Vagina (tissue), 2 donors: ENCODE measurements at regions not wholly inside any gene's neighbourhood (a gene's known extent, or its start where the extent isn't known, plus 50 kb on each side); places are given as distances from the start of the nearest gene placed in this dataset.

Source experiments
- DNase-seq, 2 donors: peaks; one replicate each; pipeline ENCODE4 v3.0.0-alpha.2; 2017; ENCODE audit errors: extremely low spot score in 2 of 2
- H3K27ac ChIP-seq: fragments of 200-600 bp; sonication (generic); one replicate; pipeline ENCODE4 v1.5.1; 2019
- H3K27me3 ChIP-seq: fragments of 200-600 bp; sonication (generic); one replicate; pipeline ENCODE4 v1.5.1; 2019
- H3K36me3 ChIP-seq, 2 donors: fragments of 200-600 bp; sonication (generic); one replicate each; pipeline ENCODE4 v1.5.1; 2017 to 2019
- H3K4me1 ChIP-seq: fragments of 200-600 bp; sonication (generic); one replicate; pipeline ENCODE4 v1.5.1; 2019
- H3K4me3 ChIP-seq, 2 donors: fragments of 200-600 bp; sonication (generic); 1 replicate in 1 of 2; 2 replicates in 1 of 2; pipeline ENCODE4 v1.5.1; 2016 to 2019
- H3K9me3 ChIP-seq: fragments of 200-600 bp; sonication (generic); one replicate; pipeline ENCODE4 v1.5.1; 2019
- POLR2A ChIP-seq, 2 donors: fragments of 450-650 bp; IDR thresholded peaks; one replicate each; pipeline ENCODE4 v1.6.1; 2017; ENCODE audit warnings: antibody characterized with exemption in 2 of 2, mild to moderate bottlenecking in 2 of 2, moderate library complexity in 2 of 2
- POLR2AphosphoS5 ChIP-seq, 2 donors: sonication (generic); formaldehyde crosslinking; IDR thresholded peaks; one replicate each; pipeline ENCODE4 v1.9.0; 2017; ENCODE audit warnings: antibody characterized with exemption in 2 of 2, mild to moderate bottlenecking in 2 of 2, low read depth in 1 of 2; ENCODE audit not compliant: insufficient read depth in 1 of 2
- intact Hi-C: fragments of 100-400 bp; cut with DNase I; formaldehyde crosslinking; loops from one replicate; pipeline ENCODE4 v1.15.1; 2023
- TF ChIP-seq, protein P1 (sequence below), 3 experiments: fragments of 450-650 bp in 2 of 3; fragments of 200-600 bp in 1 of 3; sonication (generic) in 1 of 3; IDR thresholded peaks; one replicate each; pipeline ENCODE4 v1.5.1; 2017 to 2019; ENCODE audit warnings: antibody characterized with exemption in 3 of 3, mild to moderate bottlenecking in 2 of 3, moderate library complexity in 2 of 3

DNA sequence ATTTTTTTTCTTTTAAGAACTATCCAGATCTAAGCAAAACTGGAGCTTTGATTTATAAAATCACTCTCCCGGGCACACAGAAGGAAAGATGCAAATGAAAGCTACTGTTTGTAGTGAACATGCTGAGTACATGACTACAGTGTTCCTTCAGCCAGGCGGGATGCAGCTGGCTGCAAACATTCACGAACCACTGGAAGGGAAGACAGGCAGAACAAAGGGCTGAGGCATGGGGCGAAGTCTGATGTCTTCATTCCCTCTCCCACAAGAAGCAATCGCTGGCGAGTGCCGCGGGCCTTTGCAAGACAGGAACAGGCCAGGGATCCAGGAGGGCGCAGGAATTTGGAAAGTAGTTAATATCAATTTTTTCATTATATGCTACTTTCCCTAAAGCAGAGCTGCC lies 257.9 kb upstream of the AJAP1 start:
- no peaks in the 10 kb centered on the region for H3K9me3 ChIP-seq
- no peak overlapping the region for H3K4me3 ChIP-seq
- H3K4me1 ChIP-seq, result no peaks in the 10 kb centered on the region
- H3K36me3 ChIP-seq, result no peaks in the 10 kb centered on the region
- H3K27ac ChIP-seq, result no peak overlapping the region
- TF ChIP-seq POLR2A (IDR thresholded peaks at IDR 0.05) (no peak), POLR2AphosphoS5 (IDR thresholded peaks at IDR 0.05; ENCODE audit: insufficient read depth in 1 of 2, low read depth in 1 of 2) (no peak)
- TF ChIP-seq, protein P1, sequence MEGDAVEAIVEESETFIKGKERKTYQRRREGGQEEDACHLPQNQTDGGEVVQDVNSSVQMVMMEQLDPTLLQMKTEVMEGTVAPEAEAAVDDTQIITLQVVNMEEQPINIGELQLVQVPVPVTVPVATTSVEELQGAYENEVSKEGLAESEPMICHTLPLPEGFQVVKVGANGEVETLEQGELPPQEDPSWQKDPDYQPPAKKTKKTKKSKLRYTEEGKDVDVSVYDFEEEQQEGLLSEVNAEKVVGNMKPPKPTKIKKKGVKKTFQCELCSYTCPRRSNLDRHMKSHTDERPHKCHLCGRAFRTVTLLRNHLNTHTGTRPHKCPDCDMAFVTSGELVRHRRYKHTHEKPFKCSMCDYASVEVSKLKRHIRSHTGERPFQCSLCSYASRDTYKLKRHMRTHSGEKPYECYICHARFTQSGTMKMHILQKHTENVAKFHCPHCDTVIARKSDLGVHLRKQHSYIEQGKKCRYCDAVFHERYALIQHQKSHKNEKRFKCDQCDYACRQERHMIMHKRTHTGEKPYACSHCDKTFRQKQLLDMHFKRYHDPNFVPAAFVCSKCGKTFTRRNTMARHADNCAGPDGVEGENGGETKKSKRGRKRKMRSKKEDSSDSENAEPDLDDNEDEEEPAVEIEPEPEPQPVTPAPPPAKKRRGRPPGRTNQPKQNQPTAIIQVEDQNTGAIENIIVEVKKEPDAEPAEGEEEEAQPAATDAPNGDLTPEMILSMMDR (IDR thresholded peaks at IDR 0.05), result no peak
- intact Hi-C loops, result no loop called here
- DNase-seq, result no peak
- no peaks in the 10 kb centered on the region for H3K27me3 ChIP-seq

DNA sequence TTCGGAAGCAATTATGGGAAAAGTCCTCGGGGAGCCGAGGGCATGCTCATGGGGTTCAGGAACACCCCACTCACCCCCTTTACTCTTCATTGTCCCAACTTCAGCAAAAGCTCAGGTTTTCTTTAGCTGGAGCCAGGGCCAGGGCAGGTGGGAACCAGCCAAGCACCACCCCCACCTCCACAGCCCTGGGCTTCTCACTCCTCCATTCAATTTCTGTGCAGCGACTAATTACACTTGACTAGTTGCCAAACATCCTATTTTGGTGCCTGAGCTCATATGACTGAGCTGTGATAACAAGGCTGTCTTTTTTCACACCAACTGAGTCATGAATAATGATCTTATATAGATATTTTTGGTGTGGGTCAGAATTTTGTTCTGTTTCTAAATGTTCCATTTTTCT lies 257.2 kb upstream of the AJAP1 start:
- intact Hi-C loops, result no loop called here

DNA sequence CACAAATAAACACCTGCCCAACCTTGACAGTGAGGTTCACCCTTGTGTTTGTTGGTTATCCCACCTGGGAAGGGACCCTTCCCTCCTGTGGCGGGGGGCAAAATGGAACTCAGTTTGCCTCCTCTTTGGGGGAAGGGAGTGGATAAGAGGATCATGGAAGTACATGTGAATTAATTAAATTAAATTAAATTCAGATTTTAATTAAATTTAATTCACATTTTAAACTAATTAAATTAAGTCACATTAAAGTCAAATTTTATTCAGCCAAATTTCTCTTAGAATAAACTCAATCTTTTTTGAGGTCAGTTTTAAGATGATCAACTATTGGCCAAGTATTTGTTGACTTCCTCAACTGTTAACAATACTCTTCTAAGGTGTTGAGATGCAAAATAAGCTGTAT lies 252.4 kb upstream of the AJAP1 start:
- TF ChIP-seq POLR2AphosphoS5 (IDR thresholded peaks at IDR 0.05; ENCODE audit: insufficient read depth in 1 of 2, low read depth in 1 of 2), result no peak
- TF ChIP-seq POLR2A (IDR thresholded peaks at IDR 0.05), result no peak
- TF ChIP-seq, protein P1 (IDR thresholded peaks at IDR 0.05), result no peak
- no peak for DNase-seq
- Histone ChIP-seq H3K36me3 (no peaks in the 10 kb centered on the region), H3K27ac (no peak overlapping the region), H3K4me3 (no peak overlapping the region), H3K4me1 (no peaks in the 10 kb centered on the region), H3K9me3 (no peaks in the 10 kb centered on the region), H3K27me3 (no peaks in the 10 kb centered on the region)
- intact Hi-C loops, result no loop called here

More for the DNA sequence above, 257.2 kb upstream of the AJAP1 start:
- Histone ChIP-seq H3K4me3 (no peak overlapping the region), H3K27me3 (no peaks in the 10 kb centered on the region), H3K9me3 (no peaks in the 10 kb centered on the region), H3K27ac (no peak overlapping the region), H3K36me3 (no peaks in the 10 kb centered on the region), H3K4me1 (no peaks in the 10 kb centered on the region)
- DNase-seq, result no peak
- TF ChIP-seq, protein P1 (IDR thresholded peaks at IDR 0.05), result no peak
- no peak for TF ChIP-seq POLR2AphosphoS5 (IDR thresholded peaks at IDR 0.05; ENCODE audit: insufficient read depth in 1 of 2, low read depth in 1 of 2)
- TF ChIP-seq POLR2A (IDR thresholded peaks at IDR 0.05), result no peak

DNA sequence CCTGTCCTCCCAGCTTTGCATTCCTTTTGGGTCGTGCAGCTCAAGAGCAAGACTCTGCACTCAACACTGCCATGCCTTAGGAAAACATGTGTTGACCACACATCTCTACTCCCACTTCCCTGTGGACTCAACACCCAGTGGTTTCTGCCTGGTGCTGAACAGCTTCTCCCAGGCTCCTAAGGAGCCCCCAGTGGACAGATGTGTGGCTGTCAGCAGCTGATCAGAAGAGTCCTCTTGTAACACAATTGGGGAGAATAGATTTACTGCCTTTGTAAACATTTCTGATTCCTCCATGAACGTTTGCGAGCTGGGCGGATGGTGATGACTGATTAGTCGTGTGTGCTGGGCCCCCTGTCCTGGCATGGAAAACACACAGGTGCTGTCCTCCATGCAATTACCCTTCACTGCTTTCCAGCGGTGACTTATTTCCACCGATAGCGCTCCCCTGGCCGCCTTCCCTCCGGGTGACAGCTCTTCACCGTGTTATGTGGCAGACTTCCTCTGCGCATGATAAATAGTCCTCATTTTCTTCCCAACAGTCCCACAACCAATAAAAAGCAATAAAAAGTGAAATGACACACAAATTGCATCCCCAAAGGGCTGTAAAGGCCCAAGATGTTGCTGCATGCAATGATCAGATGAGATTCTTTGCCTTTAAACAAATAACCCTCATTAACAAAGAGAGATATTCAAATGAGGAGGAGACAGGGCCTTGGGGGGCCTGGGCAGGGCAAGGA lies 249.4 kb upstream of the AJAP1 start:
- no peaks in the 10 kb centered on the region for H3K27me3 ChIP-seq
- DNase-seq, result no peak
- no peak for TF ChIP-seq POLR2A (IDR thresholded peaks at IDR 0.05)

DNA sequence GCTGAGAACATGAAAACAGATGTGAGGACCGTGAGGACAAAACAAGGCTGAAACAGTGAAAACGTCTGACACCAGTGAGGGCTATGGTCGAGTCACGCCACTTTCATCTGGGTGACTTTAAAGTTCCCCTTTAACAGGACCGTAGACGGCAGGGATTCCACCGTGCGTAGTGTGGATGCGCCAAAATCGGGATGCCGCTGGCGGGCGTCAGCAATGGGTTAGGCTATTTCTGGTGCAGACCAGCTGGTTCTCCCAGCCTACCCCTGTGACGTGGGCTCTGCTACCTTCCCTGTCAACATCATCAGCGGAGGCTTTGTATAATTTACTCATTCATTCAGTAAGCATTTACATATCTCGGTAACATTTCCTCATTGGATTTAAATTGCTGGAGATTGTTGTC lies 246.6 kb upstream of the AJAP1 start:
- Histone ChIP-seq H3K9me3 (no peaks in the 10 kb centered on the region), H3K36me3 (no peaks in the 10 kb centered on the region), H3K27ac (no peak overlapping the region), H3K27me3 (no peaks in the 10 kb centered on the region), H3K4me1 (no peaks in the 10 kb centered on the region), H3K4me3 (no peak overlapping the region)
- intact Hi-C loops, result no loop called here
- TF ChIP-seq POLR2AphosphoS5 (IDR thresholded peaks at IDR 0.05; ENCODE audit: insufficient read depth in 1 of 2, low read depth in 1 of 2), result no peak
- TF ChIP-seq POLR2A (IDR thresholded peaks at IDR 0.05), result no peak
- TF ChIP-seq, protein P1 (IDR thresholded peaks at IDR 0.05), result no peak
- no peak for DNase-seq

More for the DNA sequence above, 249.4 kb upstream of the AJAP1 start:
- Histone ChIP-seq H3K4me1 (no peaks in the 10 kb centered on the region), H3K4me3 (no peak overlapping the region), H3K27ac (no peak overlapping the region), H3K9me3 (no peaks in the 10 kb centered on the region), H3K36me3 (no peaks in the 10 kb centered on the region)
- intact Hi-C loops, result no loop called here
